HL-60 (cell line): ENCODE measurements at regions not wholly inside any gene's neighbourhood (a gene's known extent, or its start where the extent isn't known, plus 50 kb on each side); places are given as distances from the start of the nearest gene placed in this dataset.

Experiments
- DNase-seq, 2 experiments: peaks; one replicate each; pipeline ENCODE4 v3.0.0-alpha.2; 2010 to 2020; ENCODE audit warnings: low read depth in 1 of 2, low spot score in 1 of 2
- H3K27ac ChIP-seq: fragments of 250-450 bp; sonication (Bioruptor Pico); replicated peaks from 2 replicates; pipeline ENCODE4 v1.5.1; 2020; ENCODE audit warnings: mild to moderate bottlenecking, moderate library complexity
- H3K27me3 ChIP-seq: fragments of 250-450 bp; sonication (Bioruptor Pico); 2 replicates; pipeline ENCODE4 v1.5.1; 2021; ENCODE audit warnings: mild to moderate bottlenecking, moderate library complexity; ENCODE audit not compliant: insufficient read depth, poor library complexity, severe bottlenecking
- H3K4me3 ChIP-seq: replicated peaks from 2 replicates; pipeline ENCODE4 v1.5.1; 2011; ENCODE audit warnings: mild to moderate bottlenecking, control low read depth, low read length; ENCODE audit not compliant: insufficient read depth
- CTCF ChIP-seq: IDR thresholded peaks from one replicate; pipeline ENCODE4 v1.5.1; 2011; ENCODE audit warnings: low read length, control low read depth, inconsistent platforms; ENCODE audit not compliant: insufficient read depth
- GABPA ChIP-seq: IDR thresholded peaks from 2 replicates; pipeline ENCODE4 v1.6.1; 2012; ENCODE audit warnings: low read depth
- POLR2AphosphoS5 ChIP-seq: IDR thresholded peaks from 2 replicates; pipeline ENCODE4 v1.6.1; 2012; ENCODE audit warnings: low read depth
- REST ChIP-seq: IDR thresholded peaks from 2 replicates; pipeline ENCODE4 v1.6.1; 2012; ENCODE audit warnings: low read depth; ENCODE audit not compliant: insufficient replicate concordance
- SPI1 ChIP-seq: IDR thresholded peaks from 2 replicates; pipeline ENCODE4 v1.6.1; 2012; ENCODE audit warnings: low read depth, mild to moderate bottlenecking, borderline replicate concordance

- DNase-seq = no peak
- Histone ChIP-seq H3K4me3 (no peak overlapping the region), H3K27me3 (no peaks in the 10 kb centered on the region), H3K27ac (no peak overlapping the region)
- TF ChIP-seq CTCF = no peak
- no peak for TF ChIP-seq SPI1
- no peak for TF ChIP-seq REST
- TF ChIP-seq GABPA = no peak
- no peak for TF ChIP-seq POLR2AphosphoS5
These were observed 87.8 kb upstream of the ATXN7L3B start for GRCh38 chr12:74449872-74450271.

- Histone ChIP-seq H3K4me3 (no peak overlapping the region), H3K27ac (no peak overlapping the region), H3K27me3 (no peaks in the 10 kb centered on the region)
- TF ChIP-seq GABPA = no peak
- TF ChIP-seq POLR2AphosphoS5 = no peak
- TF ChIP-seq CTCF = no peak
- no peak for TF ChIP-seq SPI1
- TF ChIP-seq REST = no peak
- DNase-seq = no peak
These were observed 83.5 kb upstream of the ATXN7L3B start for GRCh38 chr12:74454109-74454508.

GRCh38 chr12:74455429-74455828 lies 82.2 kb upstream of the ATXN7L3B start:
- DNase-seq = no peak
- TF ChIP-seq SPI1 (no peak), CTCF (no peak), REST (no peak), GABPA (no peak), POLR2AphosphoS5 (no peak)
- Histone ChIP-seq H3K27me3 (no peaks in the 10 kb centered on the region), H3K4me3 (no peak overlapping the region), H3K27ac (no peak overlapping the region)
